ENCODE measurements at regions not wholly inside any gene's neighbourhood (a gene's known extent, or its start where the extent isn't known, plus 50 kb on each side); places are given as distances from the start of the nearest gene placed in this dataset.

DNA sequence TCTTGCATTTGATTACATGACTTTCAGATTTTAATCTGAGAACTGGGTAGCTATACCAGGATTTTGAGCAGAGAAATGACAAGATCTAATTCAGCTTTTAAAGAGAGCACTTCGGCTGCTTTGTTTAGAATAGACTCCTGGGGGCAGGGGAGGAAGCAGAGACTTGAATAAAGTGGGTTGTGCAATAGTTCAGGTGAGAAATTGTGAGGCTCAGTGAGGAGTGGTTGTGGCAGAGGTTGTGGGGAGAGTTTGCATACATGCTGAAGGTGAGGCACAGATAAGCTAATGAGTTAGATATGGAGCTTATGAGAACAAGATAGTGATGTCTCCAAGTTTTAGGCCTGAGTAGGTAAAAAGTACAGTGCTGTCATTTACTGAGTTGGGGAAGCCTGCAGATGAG, 281.4 kb downstream of the FLRT2 start:
- Histone ChIP-seq H3K4me1 (ENCODE audit: control insufficient read depth in 1 of 2, insufficient read depth in 2 of 2, low read length in 2 of 2) (no peaks in the 10 kb centered on the region), H3K36me3 (ENCODE audit: control insufficient read depth in 1 of 2, insufficient read depth in 2 of 2, low read length in 2 of 2) (no peaks in the 10 kb centered on the region), H3K4me3 (ENCODE audit: low read depth in 1 of 2, low read length in 2 of 2) (no peak overlapping the region), H3K27me3 (ENCODE audit: low read depth, low read length) (no peaks in the 10 kb centered on the region), H3K9me3 (ENCODE audit: control insufficient read depth in 1 of 2, low read length in 2 of 2) (no peaks in the 10 kb centered on the region), H3K27ac (ENCODE audit: low read length) (no peak overlapping the region)

DNA sequence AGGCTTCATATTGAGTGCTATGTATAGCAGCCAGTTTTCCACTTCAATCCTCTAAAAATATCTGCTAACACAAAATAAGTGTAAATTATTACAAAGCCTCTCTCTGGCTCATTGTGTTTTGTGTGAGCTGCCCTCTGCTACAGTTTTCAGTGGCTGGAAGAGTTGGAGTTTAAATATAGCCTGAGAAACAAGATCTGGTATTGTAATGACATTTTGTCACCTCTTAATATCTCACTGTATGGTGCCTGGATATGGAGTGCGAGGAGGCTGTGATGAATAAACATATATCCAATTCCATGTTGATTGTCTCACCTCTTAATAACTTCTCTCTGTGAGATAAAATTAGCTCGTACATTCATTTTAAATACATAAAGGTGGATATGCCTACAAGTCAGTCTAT, 269.7 kb downstream of the FLRT2 start:
- Histone ChIP-seq H3K4me3 (ENCODE audit: low read depth in 1 of 2, low read length in 2 of 2) (no peak overlapping the region), H3K9me3 (ENCODE audit: control insufficient read depth in 1 of 2, low read length in 2 of 2) (no peaks in the 10 kb centered on the region), H3K27ac (ENCODE audit: low read length) (no peak overlapping the region), H3K27me3 (ENCODE audit: low read depth, low read length) (no peaks in the 10 kb centered on the region), H3K36me3 (ENCODE audit: control insufficient read depth in 1 of 2, insufficient read depth in 2 of 2, low read length in 2 of 2) (no peaks in the 10 kb centered on the region), H3K4me1 (ENCODE audit: control insufficient read depth in 1 of 2, insufficient read depth in 2 of 2, low read length in 2 of 2) (no peaks in the 10 kb centered on the region)

DNA sequence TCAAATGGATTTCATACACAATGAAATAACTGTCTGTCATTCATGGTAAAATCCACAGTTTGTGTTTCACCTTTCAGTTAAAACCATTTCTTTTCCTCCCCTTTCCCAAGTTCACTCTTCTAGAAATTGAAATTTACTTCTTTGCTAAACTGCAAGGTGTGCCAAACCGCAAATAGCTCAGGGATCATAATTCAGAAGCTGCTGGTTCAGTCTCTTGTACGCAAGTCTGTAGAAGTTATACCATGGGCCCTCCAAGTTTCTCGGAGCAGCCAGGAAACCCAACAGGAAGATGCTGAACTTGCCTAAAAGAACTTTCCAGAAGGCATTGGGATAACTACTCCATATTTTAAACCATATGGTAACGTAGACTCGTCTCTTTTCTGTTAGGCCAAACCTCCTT, 268.9 kb downstream of the FLRT2 start:
- H3K27ac ChIP-seq (ENCODE audit: low read length) = no peak overlapping the region
- H3K27me3 ChIP-seq (ENCODE audit: low read depth, low read length) = no peaks in the 10 kb centered on the region
- H3K4me3 ChIP-seq (ENCODE audit: low read depth in 1 of 2, low read length in 2 of 2) = no peak overlapping the region
- H3K36me3 ChIP-seq (ENCODE audit: control insufficient read depth in 1 of 2, insufficient read depth in 2 of 2, low read length in 2 of 2) = no peaks in the 10 kb centered on the region
- no peaks in the 10 kb centered on the region for H3K4me1 ChIP-seq (ENCODE audit: control insufficient read depth in 1 of 2, insufficient read depth in 2 of 2, low read length in 2 of 2)
- no peaks in the 10 kb centered on the region for H3K9me3 ChIP-seq (ENCODE audit: control insufficient read depth in 1 of 2, low read length in 2 of 2)

DNA sequence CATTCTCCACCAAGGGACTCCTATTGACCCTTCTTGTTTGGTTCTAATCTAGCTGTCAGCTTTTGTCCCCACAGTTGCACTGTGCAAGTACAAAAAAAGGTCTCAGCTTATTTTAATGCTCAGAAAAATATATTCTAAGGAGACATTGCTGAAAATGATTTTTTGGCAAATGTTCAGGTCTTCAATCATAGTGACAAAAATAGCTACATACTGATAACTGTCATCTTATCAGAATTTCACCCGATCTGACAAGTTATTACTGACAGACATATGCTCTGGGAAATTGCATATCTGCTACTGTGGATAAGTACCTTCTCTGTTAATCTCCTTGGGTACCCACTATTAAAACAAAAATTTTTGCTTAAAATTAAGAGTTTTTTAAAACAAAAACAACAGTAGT, 263.6 kb downstream of the FLRT2 start:
- Histone ChIP-seq H3K4me1 (ENCODE audit: control insufficient read depth in 1 of 2, insufficient read depth in 2 of 2, low read length in 2 of 2) (no peaks in the 10 kb centered on the region), H3K27ac (ENCODE audit: low read length) (no peak overlapping the region), H3K4me3 (ENCODE audit: low read depth in 1 of 2, low read length in 2 of 2) (no peak overlapping the region), H3K9me3 (ENCODE audit: control insufficient read depth in 1 of 2, low read length in 2 of 2) (no peaks in the 10 kb centered on the region), H3K36me3 (ENCODE audit: control insufficient read depth in 1 of 2, insufficient read depth in 2 of 2, low read length in 2 of 2) (no peaks in the 10 kb centered on the region), H3K27me3 (ENCODE audit: low read depth, low read length) (no peaks in the 10 kb centered on the region)

DNA sequence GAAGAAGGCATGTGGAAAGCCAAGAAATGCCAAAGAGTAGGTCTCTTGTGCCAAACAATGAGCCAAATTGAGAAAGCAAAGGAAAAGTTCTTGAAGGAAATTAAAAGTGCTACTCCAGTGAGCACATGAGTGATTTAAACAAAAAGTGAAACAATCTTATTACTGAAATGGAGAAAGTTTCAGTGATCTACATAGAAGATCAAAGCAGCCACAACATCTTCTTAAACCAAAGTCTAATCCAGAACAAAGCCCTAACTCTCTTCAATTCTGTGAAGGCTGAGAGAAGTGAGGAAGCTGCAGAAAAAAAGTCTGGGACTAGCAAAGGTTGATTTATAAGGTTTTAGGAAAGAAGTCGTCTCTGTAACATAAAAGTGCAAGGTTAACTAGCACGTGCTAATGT, 259.6 kb downstream of the FLRT2 start:
- H3K36me3 ChIP-seq (ENCODE audit: control insufficient read depth in 1 of 2, insufficient read depth in 2 of 2, low read length in 2 of 2) = no peaks in the 10 kb centered on the region
- H3K4me1 ChIP-seq (ENCODE audit: control insufficient read depth in 1 of 2, insufficient read depth in 2 of 2, low read length in 2 of 2) = no peaks in the 10 kb centered on the region
- no peaks in the 10 kb centered on the region for H3K27me3 ChIP-seq (ENCODE audit: low read depth, low read length)
- no peaks in the 10 kb centered on the region for H3K9me3 ChIP-seq (ENCODE audit: control insufficient read depth in 1 of 2, low read length in 2 of 2)
- H3K27ac ChIP-seq (ENCODE audit: low read length) = no peak overlapping the region
- no peak overlapping the region for H3K4me3 ChIP-seq (ENCODE audit: low read depth in 1 of 2, low read length in 2 of 2)

DNA sequence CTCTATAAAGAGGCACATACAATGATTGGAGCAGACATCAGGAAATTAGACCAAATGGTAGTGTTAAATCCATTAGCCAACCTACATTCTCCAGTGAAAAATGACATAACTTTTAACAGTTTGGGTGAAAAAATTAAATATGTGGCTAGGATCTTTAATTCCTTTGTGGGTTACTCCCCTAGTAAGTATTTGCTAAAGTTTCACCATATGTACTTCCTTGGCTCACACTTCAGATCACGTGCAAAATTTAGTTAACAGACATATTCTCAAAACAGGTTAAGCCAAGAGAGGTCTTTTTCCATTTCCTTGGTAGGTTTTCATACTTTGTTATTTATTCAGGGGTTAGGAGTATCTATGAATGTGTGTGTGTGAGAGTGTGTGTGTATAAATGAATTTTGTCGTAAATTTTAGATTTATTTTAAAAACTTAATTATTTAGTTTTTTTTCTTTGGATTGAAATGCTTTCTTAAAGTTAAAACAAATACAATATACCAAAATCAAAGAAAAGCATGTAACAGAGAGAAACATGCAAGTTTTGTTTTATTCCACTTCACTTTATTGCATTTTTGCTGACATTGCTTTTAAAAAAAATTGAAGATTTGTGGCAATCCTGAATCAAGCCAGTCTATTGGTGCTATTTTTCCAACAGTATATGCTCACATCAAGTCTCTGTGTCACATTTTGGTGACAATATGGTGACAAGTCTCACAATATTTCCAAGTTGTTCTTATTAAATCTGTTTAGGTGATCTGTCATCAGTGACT, 258.7 kb downstream of the FLRT2 start:
- no peak overlapping the region for H3K4me3 ChIP-seq (ENCODE audit: low read depth in 1 of 2, low read length in 2 of 2)
- H3K9me3 ChIP-seq (ENCODE audit: control insufficient read depth in 1 of 2, low read length in 2 of 2) = no peaks in the 10 kb centered on the region
- no peaks in the 10 kb centered on the region for H3K27me3 ChIP-seq (ENCODE audit: low read depth, low read length)
- no peaks in the 10 kb centered on the region for H3K4me1 ChIP-seq (ENCODE audit: control insufficient read depth in 1 of 2, insufficient read depth in 2 of 2, low read length in 2 of 2)
- no peaks in the 10 kb centered on the region for H3K36me3 ChIP-seq (ENCODE audit: control insufficient read depth in 1 of 2, insufficient read depth in 2 of 2, low read length in 2 of 2)
- H3K27ac ChIP-seq (ENCODE audit: low read length) = no peak overlapping the region

DNA sequence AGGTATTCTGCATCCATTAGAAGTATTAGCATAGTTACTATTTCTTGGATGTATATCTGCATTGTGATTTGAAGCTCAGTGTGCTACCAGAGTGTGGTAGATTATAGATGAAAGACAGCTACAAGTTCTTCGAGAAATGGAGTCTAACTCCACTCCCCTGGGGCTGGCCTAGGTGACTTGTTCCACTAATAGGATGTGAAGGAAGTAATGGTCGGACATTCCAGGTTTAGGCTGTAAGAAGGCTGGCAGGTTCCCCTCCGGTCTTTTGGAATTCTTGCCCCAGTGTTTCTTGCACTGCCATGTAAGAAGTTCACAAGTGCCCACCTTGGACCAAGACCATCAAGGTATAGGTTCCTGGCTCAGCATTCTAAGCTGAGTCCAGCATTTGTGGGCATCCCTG, 236.4 kb downstream of the FLRT2 start:
- H3K27ac ChIP-seq (ENCODE audit: low read length) = no peak overlapping the region
- H3K4me3 ChIP-seq (ENCODE audit: low read depth in 1 of 2, low read length in 2 of 2) = no peak overlapping the region
- H3K4me1 ChIP-seq (ENCODE audit: control insufficient read depth in 1 of 2, insufficient read depth in 2 of 2, low read length in 2 of 2) = no peaks in the 10 kb centered on the region
- H3K36me3 ChIP-seq (ENCODE audit: control insufficient read depth in 1 of 2, insufficient read depth in 2 of 2, low read length in 2 of 2) = no peaks in the 10 kb centered on the region
- H3K27me3 ChIP-seq (ENCODE audit: low read depth, low read length) = no peaks in the 10 kb centered on the region
- H3K9me3 ChIP-seq (ENCODE audit: control insufficient read depth in 1 of 2, low read length in 2 of 2) = no peaks in the 10 kb centered on the region

DNA sequence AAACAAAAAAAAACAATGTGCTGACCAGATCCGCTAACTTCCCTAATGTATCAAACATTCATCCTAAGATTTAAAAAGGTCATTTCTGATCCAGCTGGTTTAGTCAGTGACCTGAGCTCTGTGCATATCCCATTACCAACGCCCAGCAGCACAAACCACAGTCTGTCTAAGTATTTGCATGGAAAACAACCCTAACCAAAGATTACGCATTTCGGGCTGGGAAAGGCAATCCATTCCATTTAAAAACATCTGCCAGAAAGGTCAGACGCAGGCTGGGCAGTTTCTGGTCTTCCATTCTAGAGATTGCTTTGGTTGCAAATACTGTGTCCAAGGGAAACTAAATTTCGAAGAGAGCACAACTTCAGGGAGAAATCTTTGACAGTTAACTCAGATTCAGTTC, 234.9 kb downstream of the FLRT2 start:
- H3K27me3 ChIP-seq (ENCODE audit: low read depth, low read length) = no peaks in the 10 kb centered on the region
- no peaks in the 10 kb centered on the region for H3K36me3 ChIP-seq (ENCODE audit: control insufficient read depth in 1 of 2, insufficient read depth in 2 of 2, low read length in 2 of 2)
- H3K27ac ChIP-seq (ENCODE audit: low read length) = no peak overlapping the region
- no peak overlapping the region for H3K4me3 ChIP-seq (ENCODE audit: low read depth in 1 of 2, low read length in 2 of 2)
- no peaks in the 10 kb centered on the region for H3K4me1 ChIP-seq (ENCODE audit: control insufficient read depth in 1 of 2, insufficient read depth in 2 of 2, low read length in 2 of 2)
- H3K9me3 ChIP-seq (ENCODE audit: control insufficient read depth in 1 of 2, low read length in 2 of 2) = no peaks in the 10 kb centered on the region

DNA sequence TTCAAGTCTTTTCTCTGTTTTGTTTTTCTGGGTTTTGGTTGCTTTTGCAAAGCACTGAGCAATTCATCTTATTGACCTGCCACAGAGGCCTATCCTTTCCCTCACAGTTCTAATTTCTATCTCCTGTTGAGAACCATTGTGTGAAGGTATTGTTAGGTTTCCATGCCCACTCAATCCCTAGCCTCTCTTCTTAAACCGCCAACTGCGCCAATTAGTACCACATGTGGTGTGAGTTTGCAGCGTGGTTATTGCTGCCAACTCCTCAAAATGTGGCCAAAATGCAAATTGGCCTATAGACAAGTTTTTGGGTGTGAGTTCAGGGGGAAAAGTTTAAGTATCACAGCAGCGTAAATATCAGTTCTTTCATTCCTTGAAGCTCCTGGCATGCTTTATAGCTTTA, 232.6 kb downstream of the FLRT2 start:
- Histone ChIP-seq H3K27me3 (ENCODE audit: low read depth, low read length) (no peaks in the 10 kb centered on the region), H3K27ac (ENCODE audit: low read length) (no peak overlapping the region), H3K4me1 (ENCODE audit: control insufficient read depth in 1 of 2, insufficient read depth in 2 of 2, low read length in 2 of 2) (no peaks in the 10 kb centered on the region), H3K4me3 (ENCODE audit: low read depth in 1 of 2, low read length in 2 of 2) (no peak overlapping the region), H3K9me3 (ENCODE audit: control insufficient read depth in 1 of 2, low read length in 2 of 2) (no peaks in the 10 kb centered on the region), H3K36me3 (ENCODE audit: control insufficient read depth in 1 of 2, insufficient read depth in 2 of 2, low read length in 2 of 2) (no peaks in the 10 kb centered on the region)

DNA sequence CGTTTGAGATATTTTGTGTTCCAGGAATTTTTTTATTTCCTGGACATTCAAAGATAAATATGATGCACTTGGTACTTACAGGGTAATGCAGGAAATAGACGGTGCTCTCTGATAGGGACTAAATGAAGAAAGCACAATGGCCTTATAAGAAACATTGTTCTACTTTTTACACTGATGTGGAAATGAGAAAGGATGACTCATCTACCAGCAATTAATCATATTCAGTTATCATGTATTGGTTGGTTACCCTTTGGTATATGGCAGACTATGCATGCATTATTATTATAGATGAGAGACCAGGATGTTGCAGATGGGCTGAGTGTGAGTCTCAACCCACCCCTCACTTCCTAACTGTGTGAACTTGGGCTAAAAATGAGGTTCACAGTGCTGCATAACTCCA, 222.2 kb downstream of the FLRT2 start:
- Histone ChIP-seq H3K27ac (ENCODE audit: low read length) (no peak overlapping the region), H3K27me3 (ENCODE audit: low read depth, low read length) (no peaks in the 10 kb centered on the region), H3K36me3 (ENCODE audit: control insufficient read depth in 1 of 2, insufficient read depth in 2 of 2, low read length in 2 of 2) (no peaks in the 10 kb centered on the region), H3K9me3 (ENCODE audit: control insufficient read depth in 1 of 2, low read length in 2 of 2) (peaks cover 0 to 5% of the 10 kb centered on the region in 2 donors), H3K4me3 (ENCODE audit: low read depth in 1 of 2, low read length in 2 of 2) (no peak overlapping the region), H3K4me1 (ENCODE audit: control insufficient read depth in 1 of 2, insufficient read depth in 2 of 2, low read length in 2 of 2) (no peaks in the 10 kb centered on the region)

DNA sequence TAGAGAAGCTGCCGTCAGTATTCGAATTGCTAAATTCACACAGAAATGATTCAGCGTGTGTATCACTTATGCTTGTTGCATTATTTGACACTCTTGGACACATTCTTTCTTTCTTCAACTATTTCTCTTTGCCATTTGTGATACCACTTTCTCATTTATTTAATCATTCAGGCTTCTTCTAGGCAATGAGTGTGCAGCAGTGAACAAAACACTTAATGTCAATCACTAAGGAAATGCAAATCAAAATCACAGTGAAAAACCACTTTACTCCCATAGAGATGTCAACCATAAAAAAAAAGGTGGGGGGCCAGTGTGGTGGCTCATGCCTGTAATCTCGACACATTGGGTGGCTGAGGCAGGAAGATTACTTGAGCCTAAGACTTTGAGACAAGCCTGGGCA, 214.6 kb downstream of the FLRT2 start:
- no peaks in the 10 kb centered on the region for H3K36me3 ChIP-seq (ENCODE audit: control insufficient read depth in 1 of 2, insufficient read depth in 2 of 2, low read length in 2 of 2)
- no peak overlapping the region for H3K27ac ChIP-seq (ENCODE audit: low read length)
- H3K4me1 ChIP-seq (ENCODE audit: control insufficient read depth in 1 of 2, insufficient read depth in 2 of 2, low read length in 2 of 2) = no peaks in the 10 kb centered on the region
- no peaks in the 10 kb centered on the region for H3K27me3 ChIP-seq (ENCODE audit: low read depth, low read length)
- peaks cover 0 to 5% of the 10 kb centered on the region in 2 donors for H3K9me3 ChIP-seq (ENCODE audit: control insufficient read depth in 1 of 2, low read length in 2 of 2)
- no peak overlapping the region for H3K4me3 ChIP-seq (ENCODE audit: low read depth in 1 of 2, low read length in 2 of 2)

DNA sequence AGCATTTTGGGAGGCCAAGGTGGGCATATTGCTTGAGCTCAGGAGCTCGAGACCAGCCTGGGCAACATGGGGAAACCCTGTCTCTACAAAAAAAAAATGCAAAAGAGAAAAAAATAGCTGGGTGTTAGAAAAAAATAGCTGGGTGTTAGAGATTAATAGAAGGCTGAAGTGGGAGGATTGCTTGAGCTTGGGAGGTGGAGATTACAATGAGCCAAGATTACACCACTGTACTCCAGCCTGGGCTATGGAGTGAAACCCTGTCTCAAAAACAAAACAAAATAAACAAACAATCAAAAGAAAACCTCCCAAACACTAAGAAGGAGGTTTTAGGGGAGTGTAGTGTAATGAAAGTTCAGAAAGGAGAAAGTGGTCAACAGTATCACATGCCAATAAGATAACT, 202.1 kb downstream of the FLRT2 start:
- no peaks in the 10 kb centered on the region for H3K27me3 ChIP-seq (ENCODE audit: low read depth, low read length)
- no peaks in the 10 kb centered on the region for H3K36me3 ChIP-seq (ENCODE audit: control insufficient read depth in 1 of 2, insufficient read depth in 2 of 2, low read length in 2 of 2)
- H3K9me3 ChIP-seq (ENCODE audit: control insufficient read depth in 1 of 2, low read length in 2 of 2) = no peaks in the 10 kb centered on the region
- H3K4me1 ChIP-seq (ENCODE audit: control insufficient read depth in 1 of 2, insufficient read depth in 2 of 2, low read length in 2 of 2) = no peaks in the 10 kb centered on the region
- H3K27ac ChIP-seq (ENCODE audit: low read length) = no peak overlapping the region
- H3K4me3 ChIP-seq (ENCODE audit: low read depth in 1 of 2, low read length in 2 of 2) = no peak overlapping the region

All from muscle layer of duodenum (tissue), 2 donors.